SU-DHL-6 (cell line): ENCODE measurements at regions not wholly inside any gene's neighbourhood (a gene's known extent, or its start where the extent isn't known, plus 50 kb on each side); places are given as distances from the start of the nearest gene placed in this dataset.

Experiments
- H2AFZ ChIP-seq: fragments of 200-600 bp; sonication (generic); 2 replicates; pipeline ENCODE4 v1.6.1; 2014; ENCODE audit warnings: low read depth, mild to moderate bottlenecking, moderate library complexity, mixed read lengths, antibody characterized with exemption, low read length; ENCODE audit not compliant: severe bottlenecking
- H3F3A ChIP-seq: fragments of 200-600 bp; shearing (Covaris generic); 2 replicates; pipeline ENCODE4 v1.6.0; 2016; ENCODE audit warnings: antibody characterized with exemption, mild to moderate bottlenecking; ENCODE audit not compliant: insufficient read depth
- H3K27ac ChIP-seq: fragments of 200-600 bp; sonication (generic); 2 replicates; pipeline ENCODE4 v1.5.1; 2016; ENCODE audit warnings: low read depth, mild to moderate bottlenecking, low read length, moderate library complexity, mixed read lengths
- H3K27me3 ChIP-seq: fragments of 200-600 bp; sonication (generic), shearing (Covaris generic); 2 replicates; pipeline ENCODE4 v1.6.0; 2014; ENCODE audit warnings: mild to moderate bottlenecking, low read length
- H3K36me3 ChIP-seq: fragments of 200-600 bp; sonication (generic); 2 replicates; pipeline ENCODE4 v1.6.1; 2014; ENCODE audit warnings: mild to moderate bottlenecking, low read length, mixed read lengths
- H3K4me2 ChIP-seq: fragments of 300-600, 200-600 bp; shearing (Covaris generic), sonication (generic); 2 replicates; pipeline ENCODE4 v1.6.0; 2014; ENCODE audit warnings: low read length, low read depth, mild to moderate bottlenecking; ENCODE audit not compliant: poor library complexity, severe bottlenecking
- H3K4me3 ChIP-seq: fragments of 200-600 bp; sonication (generic); 2 replicates; pipeline ENCODE4 v1.5.1; 2014; ENCODE audit warnings: antibody characterized with exemption, low read length, mild to moderate bottlenecking, mixed read lengths; ENCODE audit not compliant: insufficient read depth, poor library complexity, severe bottlenecking
- H3K79me2 ChIP-seq: fragments of 200-600 bp; sonication (generic); 2 replicates; pipeline ENCODE4 v1.6.1; 2014; ENCODE audit warnings: mild to moderate bottlenecking, low read length, moderate library complexity; ENCODE audit not compliant: insufficient read depth
- H3K9ac ChIP-seq: fragments of 200-600 bp; sonication (generic); 2 replicates; pipeline ENCODE4 v1.7.0; 2014; ENCODE audit warnings: mild to moderate bottlenecking, low read length
- H3K9me2 ChIP-seq: fragments of 200-600 bp; sonication (generic); replicated peaks from 2 replicates; pipeline ENCODE4 v1.6.1; 2014; ENCODE audit warnings: low read length; ENCODE audit not compliant: insufficient read depth
- H3K9me3 ChIP-seq: fragments of 200-600 bp; sonication (generic); 2 replicates; pipeline ENCODE4 v1.6.1; 2014; ENCODE audit warnings: low read length, mixed read lengths; ENCODE audit not compliant: insufficient read depth
- H4K20me1 ChIP-seq: fragments of 200-600 bp; sonication (generic); 2 replicates; pipeline ENCODE4 v1.6.1; 2014; ENCODE audit warnings: low read depth, mild to moderate bottlenecking, antibody characterized with exemption, low read length, moderate library complexity, mixed read lengths
- CTCF ChIP-seq: fragments of 200-600 bp; sonication (generic); IDR thresholded peaks from one replicate; pipeline ENCODE4 v1.5.1; 2017; ENCODE audit warnings: antibody characterized with exemption, mild to moderate bottlenecking, low read length, moderate library complexity; ENCODE audit not compliant: insufficient read depth, poor library complexity, severe bottlenecking
- EZH2phosphoT487 ChIP-seq: fragments of 200-600 bp; sonication (generic), shearing (Covaris generic); conservative IDR thresholded peaks from 2 replicates; pipeline ENCODE4 v1.6.1; 2018; ENCODE audit warnings: mild to moderate bottlenecking, antibody characterized with exemption, low read length, moderate library complexity, mixed read lengths

- no peak overlapping the region for H2AFZ ChIP-seq
- no peak overlapping the region for H3K4me2 ChIP-seq
- no peaks in the 10 kb centered on the region for H3K36me3 ChIP-seq
- no peak overlapping the region for H3K9ac ChIP-seq
- H3K79me2 ChIP-seq: no peaks in the 10 kb centered on the region
- no peaks in the 10 kb centered on the region for H3F3A ChIP-seq
- no peaks in the 10 kb centered on the region for H4K20me1 ChIP-seq
- TF ChIP-seq CTCF: no peak
- H3K9me2 ChIP-seq: no peaks in the 10 kb centered on the region
- no peak overlapping the region for H3K27ac ChIP-seq
- H3K4me3 ChIP-seq: no peak overlapping the region
- H3K9me3 ChIP-seq: no peaks in the 10 kb centered on the region
- H3K27me3 ChIP-seq: no peaks in the 10 kb centered on the region
Observed at GRCh38 chr11:41527530-41527929, 68.1 kb upstream of the LRRC4C start.

DNA sequence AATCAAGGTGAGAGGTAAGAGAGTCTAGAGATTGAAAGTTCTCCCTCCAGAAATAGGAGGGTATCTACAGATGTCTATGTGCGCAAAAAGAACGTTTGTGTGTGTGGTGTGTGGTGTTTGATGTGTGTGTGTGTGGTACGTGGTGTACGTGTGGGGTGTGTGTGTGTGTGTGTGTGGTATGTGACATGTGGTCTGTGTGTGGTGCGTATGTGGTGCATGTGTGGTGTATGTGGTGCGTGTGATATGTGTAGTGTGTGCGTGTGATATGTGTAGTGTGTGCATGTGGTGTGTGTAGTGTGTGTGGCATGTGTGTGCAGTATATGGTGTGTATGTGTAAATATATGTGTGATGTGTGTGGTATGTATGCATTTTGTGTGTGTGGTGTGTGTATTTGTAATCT is 73.0 kb upstream of the LRRC4C start:
- Histone ChIP-seq H3K4me2 (no peak overlapping the region), H3K9me2 (no peaks in the 10 kb centered on the region; the same call in 1 of the 2 replicates), H2AFZ (no peak overlapping the region), H3F3A (no peaks in the 10 kb centered on the region), H3K4me3 (no peak overlapping the region), H3K9me3 (no peaks in the 10 kb centered on the region), H3K9ac (no peak overlapping the region), H4K20me1 (no peaks in the 10 kb centered on the region), H3K27ac (no peak overlapping the region), H3K36me3 (no peaks in the 10 kb centered on the region), H3K27me3 (no peaks in the 10 kb centered on the region), H3K79me2 (no peaks in the 10 kb centered on the region)
- no peak for TF ChIP-seq EZH2phosphoT487
- no peak for TF ChIP-seq CTCF

DNA sequence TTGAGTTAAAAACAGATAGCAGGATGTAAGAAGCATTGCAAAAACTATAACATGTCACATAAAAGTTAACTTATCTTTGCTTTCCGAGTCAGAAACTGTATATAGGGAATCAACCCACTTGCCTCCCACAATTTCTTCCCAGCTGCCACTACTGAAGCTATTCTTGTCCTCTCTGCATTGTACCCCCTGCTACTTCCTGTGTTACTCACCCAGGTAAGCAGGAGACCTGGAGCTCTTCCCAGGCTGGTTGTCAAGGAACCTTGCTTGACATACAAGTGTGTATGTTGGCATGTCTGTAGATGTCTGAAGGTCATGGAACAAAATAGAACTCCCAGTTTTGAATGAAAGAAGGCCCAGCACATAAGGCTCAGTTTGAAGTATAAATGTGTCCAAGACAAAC is 74.3 kb upstream of the LRRC4C start:
- Histone ChIP-seq H3K4me3 (no peak overlapping the region), H3K9me2 (no peaks in the 10 kb centered on the region; the same call in 1 of the 2 replicates), H3K9ac (no peak overlapping the region), H3K27ac (no peak overlapping the region), H3K4me2 (no peak overlapping the region), H3K79me2 (no peaks in the 10 kb centered on the region), H2AFZ (no peak overlapping the region), H3K36me3 (no peaks in the 10 kb centered on the region), H4K20me1 (no peaks in the 10 kb centered on the region), H3K27me3 (no peaks in the 10 kb centered on the region), H3K9me3 (no peaks in the 10 kb centered on the region), H3F3A (no peaks in the 10 kb centered on the region)
- no peak for TF ChIP-seq EZH2phosphoT487
- no peak for TF ChIP-seq CTCF

DNA sequence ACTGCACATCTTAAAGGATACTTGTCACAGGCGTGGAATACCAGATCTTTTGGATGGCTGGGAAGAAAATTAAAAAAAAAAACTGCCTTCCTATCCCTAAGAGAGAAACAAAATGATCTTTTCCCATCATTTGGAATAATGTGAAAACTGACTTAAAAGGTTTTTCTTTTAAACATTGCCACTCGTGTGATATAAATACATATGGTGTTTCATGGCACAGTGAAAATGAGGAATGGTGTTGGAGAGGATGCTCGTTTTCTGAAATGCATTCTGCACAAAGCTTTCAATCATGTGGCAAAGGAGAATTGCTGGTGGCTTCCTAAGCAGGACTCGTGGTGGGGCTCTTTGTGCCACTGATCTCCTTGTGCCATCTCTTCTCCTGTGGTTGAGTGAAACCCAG is 74.9 kb upstream of the LRRC4C start:
- Histone ChIP-seq H3K4me2 (no peak overlapping the region), H4K20me1 (no peaks in the 10 kb centered on the region), H3K9ac (no peak overlapping the region), H3K9me2 (no peaks in the 10 kb centered on the region; the same call in 1 of the 2 replicates), H3K4me3 (no peak overlapping the region), H3K79me2 (no peaks in the 10 kb centered on the region), H3K27ac (no peak overlapping the region), H3K36me3 (no peaks in the 10 kb centered on the region), H3K9me3 (no peaks in the 10 kb centered on the region), H2AFZ (no peak overlapping the region), H3F3A (no peaks in the 10 kb centered on the region), H3K27me3 (no peaks in the 10 kb centered on the region)
- no peak for TF ChIP-seq CTCF
